ENCODE measurements at regions not wholly inside any gene's neighbourhood (a gene's known extent, or its start where the extent isn't known, plus 50 kb on each side); places are given as distances from the start of the nearest gene placed in this dataset.

- no peaks in the 10 kb centered on the region for H3K36me3 ChIP-seq (ENCODE audit: control insufficient read depth, insufficient read depth, low read length)
- DNase-seq (ENCODE audit: low read depth), result no peak
- no peak overlapping the region for H3K4me3 ChIP-seq (ENCODE audit: low read depth, low read length)
- no peak for TF ChIP-seq CTCF (IDR thresholded peaks at IDR 0.05; ENCODE audit: insufficient read depth, low read depth, low read length)
- ChIA-PET POLR2A (no interaction called here), CTCF (no interaction called here)
- H3K27me3 ChIP-seq (ENCODE audit: control insufficient read depth, insufficient read depth, low read length), result no peaks in the 10 kb centered on the region
Measured at GRCh38 chr10:130707389-130707979, 571.3 kb downstream of the GLRX3 start.

GRCh38 chr10:130708465-130709070, 572.4 kb downstream of the GLRX3 start:
- no peaks in the 10 kb centered on the region for H3K27me3 ChIP-seq (ENCODE audit: control insufficient read depth, insufficient read depth, low read length)
- CTCF ChIA-PET, result no interaction called here
- no peak overlapping the region for H3K4me3 ChIP-seq (ENCODE audit: low read depth, low read length)
- POLR2A ChIA-PET, result no interaction called here
- H3K36me3 ChIP-seq (ENCODE audit: control insufficient read depth, insufficient read depth, low read length), result no peaks in the 10 kb centered on the region
- DNase-seq (ENCODE audit: low read depth), result no peak
- TF ChIP-seq CTCF (IDR thresholded peaks at IDR 0.05; ENCODE audit: insufficient read depth, low read depth, low read length), result no peak

- ChIA-PET CTCF (no interaction called here), POLR2A (no interaction called here)
- Histone ChIP-seq H3K36me3 (ENCODE audit: control insufficient read depth, insufficient read depth, low read length) (no peaks in the 10 kb centered on the region), H3K27me3 (ENCODE audit: control insufficient read depth, insufficient read depth, low read length) (no peaks in the 10 kb centered on the region), H3K4me3 (ENCODE audit: low read depth, low read length) (no peak overlapping the region)
- DNase-seq (ENCODE audit: low read depth), result no peak
- TF ChIP-seq CTCF (IDR thresholded peaks at IDR 0.05; ENCODE audit: insufficient read depth, low read depth, low read length), result no peak
Measured at GRCh38 chr10:130709415-130709814, 573.2 kb downstream of the GLRX3 start.

- CTCF ChIA-PET, result no interaction called here
- TF ChIP-seq CTCF (IDR thresholded peaks at IDR 0.05; ENCODE audit: insufficient read depth, low read depth, low read length), result no peak
Measured at GRCh38 chr10:130711072-130711471, 574.9 kb downstream of the GLRX3 start.

GRCh38 chr10:130713135-130713534, 576.9 kb downstream of the GLRX3 start:
- Histone ChIP-seq H3K4me3 (ENCODE audit: low read depth, low read length) (no peak overlapping the region), H3K36me3 (ENCODE audit: control insufficient read depth, insufficient read depth, low read length) (no peaks in the 10 kb centered on the region), H3K27me3 (ENCODE audit: control insufficient read depth, insufficient read depth, low read length) (no peaks in the 10 kb centered on the region)
- no peak for DNase-seq (ENCODE audit: low read depth)
- ChIA-PET POLR2A (no interaction called here), CTCF (no interaction called here)
- TF ChIP-seq CTCF (IDR thresholded peaks at IDR 0.05; ENCODE audit: insufficient read depth, low read depth, low read length), result no peak

More at GRCh38 chr10:130711072-130711471, 574.9 kb downstream of the GLRX3 start:
- DNase-seq (ENCODE audit: low read depth), result no peak
- Histone ChIP-seq H3K36me3 (ENCODE audit: control insufficient read depth, insufficient read depth, low read length) (no peaks in the 10 kb centered on the region), H3K4me3 (ENCODE audit: low read depth, low read length) (no peak overlapping the region), H3K27me3 (ENCODE audit: control insufficient read depth, insufficient read depth, low read length) (no peaks in the 10 kb centered on the region)
- POLR2A ChIA-PET, result no interaction called here

Measured in BJ (cell line).